ENCODE measurements at regions not wholly inside any gene's neighbourhood (a gene's known extent, or its start where the extent isn't known, plus 50 kb on each side); places are given as distances from the start of the nearest gene placed in this dataset.
"Not testable (repeated sequence)": the region's sequence is repeated elsewhere in the genome, so short reads cannot be mapped to it uniquely, and the experiment has no call there.

GRCh38 chr18:35892118-35892517 is 80.4 kb upstream of the RMP24 start:
- Histone ChIP-seq H3K4me2 (ENCODE audit: low read length) (no peak overlapping the region), H3K9ac (no peak overlapping the region), H2AFZ (no peak overlapping the region), H3K4me3 (ENCODE audit: low read depth, low read length) (no peak overlapping the region), H3K9me3 (ENCODE audit: control insufficient read depth, low read length) (no peaks in the 10 kb centered on the region), H3K4me1 (no peaks in the 10 kb centered on the region), H3K79me2 (no peaks in the 10 kb centered on the region), H3K27me3 (ENCODE audit: control insufficient read depth, insufficient read depth, low read length) (no peaks in the 10 kb centered on the region), H3K27ac (no peak overlapping the region), H3K36me3 (ENCODE audit: control insufficient read depth, insufficient read depth, low read length) (no peaks in the 10 kb centered on the region)
- TF ChIP-seq CTCF (IDR thresholded peaks at IDR 0.05) = no peak

GRCh38 chr18:35897481-35897880 is 75.0 kb upstream of the RMP24 start:
- not testable (repeated sequence) for H3K36me3 ChIP-seq (ENCODE audit: control insufficient read depth, insufficient read depth, low read length); H3K4me1 ChIP-seq; H3K4me3 ChIP-seq (ENCODE audit: low read depth, low read length); H3K4me2 ChIP-seq (ENCODE audit: low read length); H3K9ac ChIP-seq; H2AFZ ChIP-seq; H3K27me3 ChIP-seq (ENCODE audit: control insufficient read depth, insufficient read depth, low read length); H3K9me3 ChIP-seq (ENCODE audit: control insufficient read depth, low read length); H3K27ac ChIP-seq; H3K79me2 ChIP-seq

GRCh38 chr18:35904389-35905037 is 68.0 kb upstream of the RMP24 start:
- Histone ChIP-seq H3K36me3 (ENCODE audit: control insufficient read depth, insufficient read depth, low read length) (no peaks in the 10 kb centered on the region), H3K4me1 (no peaks in the 10 kb centered on the region), H3K79me2 (no peaks in the 10 kb centered on the region), H3K9me3 (ENCODE audit: control insufficient read depth, low read length) (no peaks in the 10 kb centered on the region), H3K4me3 (ENCODE audit: low read depth, low read length) (no peak overlapping the region), H2AFZ (no peak overlapping the region), H3K27me3 (ENCODE audit: control insufficient read depth, insufficient read depth, low read length) (no peaks in the 10 kb centered on the region), H3K27ac (no peak overlapping the region), H3K9ac (no peak overlapping the region), H3K4me2 (ENCODE audit: low read length) (no peak overlapping the region)
- no peak for TF ChIP-seq CTCF (IDR thresholded peaks at IDR 0.05)

GRCh38 chr18:35905436-35905835 is 67.0 kb upstream of the RMP24 start:
- H3K4me2 ChIP-seq (ENCODE audit: low read length) = no peak overlapping the region
- no peaks in the 10 kb centered on the region for H3K36me3 ChIP-seq (ENCODE audit: control insufficient read depth, insufficient read depth, low read length)
- no peak overlapping the region for H3K9ac ChIP-seq
- no peaks in the 10 kb centered on the region for H3K9me3 ChIP-seq (ENCODE audit: control insufficient read depth, low read length)
- H3K27ac ChIP-seq = no peak overlapping the region
- H3K4me1 ChIP-seq = no peaks in the 10 kb centered on the region
- H3K79me2 ChIP-seq = no peaks in the 10 kb centered on the region
- TF ChIP-seq CTCF (IDR thresholded peaks at IDR 0.05) = no peak
- H3K27me3 ChIP-seq (ENCODE audit: control insufficient read depth, insufficient read depth, low read length) = no peaks in the 10 kb centered on the region
- H3K4me3 ChIP-seq (ENCODE audit: low read depth, low read length) = no peak overlapping the region
- no peak overlapping the region for H2AFZ ChIP-seq

GRCh38 chr18:35906291-35906690 is 66.2 kb upstream of the RMP24 start:
- not testable (repeated sequence) for H3K9me3 ChIP-seq (ENCODE audit: control insufficient read depth, low read length)

GRCh38 chr18:35910327-35910726 is 62.2 kb upstream of the RMP24 start:
- no peaks in the 10 kb centered on the region for H3K79me2 ChIP-seq
- H3K4me3 ChIP-seq (ENCODE audit: low read depth, low read length) = no peak overlapping the region
- H2AFZ ChIP-seq = no peak overlapping the region
- no peaks in the 10 kb centered on the region for H3K36me3 ChIP-seq (ENCODE audit: control insufficient read depth, insufficient read depth, low read length)
- no peak for TF ChIP-seq CTCF (IDR thresholded peaks at IDR 0.05)
- no peak overlapping the region for H3K9ac ChIP-seq
- no peaks in the 10 kb centered on the region for H3K9me3 ChIP-seq (ENCODE audit: control insufficient read depth, low read length)
- H3K4me1 ChIP-seq = no peaks in the 10 kb centered on the region
- no peaks in the 10 kb centered on the region for H3K27me3 ChIP-seq (ENCODE audit: control insufficient read depth, insufficient read depth, low read length)
- no peak overlapping the region for H3K4me2 ChIP-seq (ENCODE audit: low read length)
- no peak overlapping the region for H3K27ac ChIP-seq

More at GRCh38 chr18:35906291-35906690, 66.2 kb upstream of the RMP24 start:
- H2AFZ ChIP-seq; H3K27me3 ChIP-seq (ENCODE audit: control insufficient read depth, insufficient read depth, low read length); H3K4me2 ChIP-seq (ENCODE audit: low read length); H3K4me3 ChIP-seq (ENCODE audit: low read depth, low read length); H3K9ac ChIP-seq; H3K4me1 ChIP-seq; H3K79me2 ChIP-seq; H3K36me3 ChIP-seq (ENCODE audit: control insufficient read depth, insufficient read depth, low read length); H3K27ac ChIP-seq: not testable (repeated sequence)
